Neural progenitor cell (in vitro differentiated cells): ENCODE measurements at regions not wholly inside any gene's neighbourhood (a gene's known extent, or its start where the extent isn't known, plus 50 kb on each side); places are given as distances from the start of the nearest gene placed in this dataset.

Experiments
- DNase-seq: peaks from one replicate; pipeline ENCODE4 v3.0.0-alpha.2; 2016; ENCODE audit warnings: low spot score
- H2AFZ ChIP-seq: fragments of 200-600 bp; sonication (generic); replicated peaks from 2 replicates; pipeline ENCODE4 v1.6.1; 2016; ENCODE audit warnings: antibody characterized with exemption
- H3F3A ChIP-seq: fragments of 200-600 bp; sonication (generic); 2 replicates; pipeline ENCODE4 v1.6.1; 2016; ENCODE audit warnings: antibody characterized with exemption, low read depth
- H3K27ac ChIP-seq: fragments of 200-600 bp; sonication (generic); 2 replicates; pipeline ENCODE4 v1.5.1; 2016; ENCODE audit warnings: mild to moderate bottlenecking
- H3K27me3 ChIP-seq: fragments of 200-600 bp; sonication (generic); 2 replicates; pipeline ENCODE4 v1.6.1; 2016; ENCODE audit warnings: mild to moderate bottlenecking, moderate library complexity
- H3K36me3 ChIP-seq: fragments of 200-600 bp; sonication (generic); 2 replicates; pipeline ENCODE4 v1.5.1; 2016
- H3K4me1 ChIP-seq: fragments of 200-600 bp; sonication (generic); 2 replicates; pipeline ENCODE4 v1.6.1; 2016; ENCODE audit warnings: mixed run types
- H3K4me2 ChIP-seq: fragments of 200-600 bp; sonication (generic); 2 replicates; pipeline ENCODE4 v1.6.1; 2016
- H3K4me3 ChIP-seq: fragments of 200-600 bp; sonication (generic); 2 replicates; pipeline ENCODE4 v1.5.1; 2016
- H3K79me2 ChIP-seq: fragments of 200-600 bp; sonication (generic); 2 replicates; pipeline ENCODE4 v1.6.1; 2016; ENCODE audit warnings: low read depth
- H3K9ac ChIP-seq: fragments of 200-600 bp; sonication (generic); 2 replicates; pipeline ENCODE4 v1.6.1; 2016
- H3K9me3 ChIP-seq: fragments of 200-600 bp; sonication (generic); 2 replicates; pipeline ENCODE4 v1.5.1; 2016; ENCODE audit warnings: low read depth
- H4K20me1 ChIP-seq: fragments of 200-600 bp; sonication (generic); 2 replicates; pipeline ENCODE4 v1.6.1; 2016; ENCODE audit warnings: low read depth
- H3K27ac Mint-ChIP-seq: 3 replicates; pipeline ENCODE4 v1.8.0; 2021; ENCODE audit warnings: mixed read lengths
- H3K27me3 Mint-ChIP-seq: 2 replicates; pipeline ENCODE4 v1.8.0; 2022; ENCODE audit warnings: low read depth, mild to moderate bottlenecking, inconsistent platforms, moderate library complexity, mixed read lengths; ENCODE audit not compliant: insufficient read depth
- H3K36me3 Mint-ChIP-seq: 3 replicates; pipeline ENCODE4 v1.8.0; 2021; ENCODE audit warnings: mixed read lengths
- H3K4me1 Mint-ChIP-seq: 3 replicates; pipeline ENCODE4 v1.8.0; 2021; ENCODE audit warnings: mixed read lengths
- H3K4me3 Mint-ChIP-seq: 3 replicates; pipeline ENCODE4 v1.8.0; 2021; ENCODE audit warnings: mild to moderate bottlenecking, moderate library complexity, mixed read lengths
- H3K9me3 Mint-ChIP-seq: 3 replicates; pipeline ENCODE4 v1.8.0; 2020; ENCODE audit warnings: mixed read lengths
- CTCF ChIP-seq: fragments of 200-600 bp; sonication (generic); IDR thresholded peaks from 2 replicates; pipeline ENCODE4 v1.5.1; 2017; ENCODE audit warnings: antibody characterized with exemption, mild to moderate bottlenecking
- EZH2 ChIP-seq: fragments of 200-600 bp; sonication (generic); IDR thresholded peaks from 2 replicates; pipeline ENCODE4 v1.6.1; 2017; ENCODE audit warnings: antibody characterized with exemption, mild to moderate bottlenecking, moderate library complexity
- EZH2phosphoT487 ChIP-seq: fragments of 200-600 bp; sonication (generic); IDR thresholded peaks from 2 replicates; pipeline ENCODE4 v1.6.1; 2017; ENCODE audit warnings: antibody characterized with exemption

GRCh38 chr14:85293612-85294234 is 236.2 kb upstream of the FLRT2 start:
- no peaks in the 10 kb centered on the region for H3F3A ChIP-seq
- H3K27ac Mint-ChIP-seq: no peak overlapping the region
- no peak overlapping the region for H3K4me3 ChIP-seq
- no peaks in the 10 kb centered on the region for H3K27me3 ChIP-seq
- no peak overlapping the region for H3K4me3 Mint-ChIP-seq
- no peaks in the 10 kb centered on the region for H4K20me1 ChIP-seq
- no peak overlapping the region for H3K4me2 ChIP-seq
- H3K9me3 Mint-ChIP-seq: peaks cover 3% of the 10 kb centered on the region
- H3K36me3 ChIP-seq: no peaks in the 10 kb centered on the region
- H3K4me1 Mint-ChIP-seq: no peaks in the 10 kb centered on the region
- DNase-seq: no peak
- H3K79me2 ChIP-seq: no peaks in the 10 kb centered on the region
- H3K9ac ChIP-seq: no peak overlapping the region
- no peak overlapping the region for H2AFZ ChIP-seq
- H3K4me1 ChIP-seq: no peaks in the 10 kb centered on the region
- no peaks in the 10 kb centered on the region for H3K27me3 Mint-ChIP-seq
- no peaks in the 10 kb centered on the region for H3K36me3 Mint-ChIP-seq
- no peaks in the 10 kb centered on the region for H3K9me3 ChIP-seq
- no peak overlapping the region for H3K27ac ChIP-seq
- no peak for TF ChIP-seq EZH2phosphoT487

- no peak overlapping the region for H3K4me3 ChIP-seq
- H2AFZ ChIP-seq: no peak overlapping the region
- H3K27me3 Mint-ChIP-seq: no peaks in the 10 kb centered on the region
- no peak for TF ChIP-seq EZH2
- no peak for TF ChIP-seq CTCF
- TF ChIP-seq EZH2phosphoT487: no peak
- no peak overlapping the region for H3K4me3 Mint-ChIP-seq
- no peak overlapping the region for H3K9ac ChIP-seq
- no peak for DNase-seq
- no peaks in the 10 kb centered on the region for H3K79me2 ChIP-seq
- peaks cover 3% of the 10 kb centered on the region for H3K9me3 Mint-ChIP-seq
- no peaks in the 10 kb centered on the region for H3K36me3 ChIP-seq
- no peak overlapping the region for H3K4me2 ChIP-seq
- H3K27ac ChIP-seq: no peak overlapping the region
- no peaks in the 10 kb centered on the region for H3F3A ChIP-seq
- no peaks in the 10 kb centered on the region for H3K9me3 ChIP-seq
- no peaks in the 10 kb centered on the region for H3K4me1 Mint-ChIP-seq
- H3K4me1 ChIP-seq: no peaks in the 10 kb centered on the region
- H3K27me3 ChIP-seq: no peaks in the 10 kb centered on the region
- no peak overlapping the region for H3K27ac Mint-ChIP-seq
- no peaks in the 10 kb centered on the region for H4K20me1 ChIP-seq
- H3K36me3 Mint-ChIP-seq: no peaks in the 10 kb centered on the region
These were observed 234.6 kb upstream of the FLRT2 start for GRCh38 chr14:85295318-85295717.

GRCh38 chr14:85296456-85297210 is 233.3 kb upstream of the FLRT2 start:
- no peak for DNase-seq
- Histone ChIP-seq H3F3A (no peaks in the 10 kb centered on the region), H3K79me2 (no peaks in the 10 kb centered on the region), H3K27me3 (no peaks in the 10 kb centered on the region), H2AFZ (no peak overlapping the region), H3K4me1 (no peaks in the 10 kb centered on the region), H4K20me1 (no peaks in the 10 kb centered on the region), H3K36me3 (no peaks in the 10 kb centered on the region), H3K9me3 (no peaks in the 10 kb centered on the region), H3K9ac (no peak overlapping the region), H3K4me2 (no peak overlapping the region), H3K27ac (no peak overlapping the region), H3K4me3 (no peak overlapping the region)
- no peaks in the 10 kb centered on the region for H3K4me1 Mint-ChIP-seq
- TF ChIP-seq CTCF (no peak), EZH2phosphoT487 (no peak)
- H3K27me3 Mint-ChIP-seq: no peaks in the 10 kb centered on the region
- H3K4me3 Mint-ChIP-seq: no peak overlapping the region
- no peak overlapping the region for H3K27ac Mint-ChIP-seq
- H3K9me3 Mint-ChIP-seq: peaks cover 3% of the 10 kb centered on the region
- H3K36me3 Mint-ChIP-seq: no peaks in the 10 kb centered on the region

GRCh38 chr14:85300107-85300506 is 229.8 kb upstream of the FLRT2 start:
- H3K9ac ChIP-seq: no peak overlapping the region
- no peaks in the 10 kb centered on the region for H4K20me1 ChIP-seq
- H2AFZ ChIP-seq: no peak overlapping the region
- no peak for DNase-seq
- H3K79me2 ChIP-seq: no peaks in the 10 kb centered on the region
- no peak overlapping the region for H3K27ac ChIP-seq
- no peak overlapping the region for H3K4me2 ChIP-seq
- H3F3A ChIP-seq: no peaks in the 10 kb centered on the region
- Mint-ChIP-seq H3K27ac (no peak overlapping the region), H3K4me1 (no peaks in the 10 kb centered on the region), H3K27me3 (peaks cover 2% of the 10 kb centered on the region), H3K9me3 (peaks cover 3% of the 10 kb centered on the region), H3K36me3 (no peaks in the 10 kb centered on the region), H3K4me3 (no peak overlapping the region)
- H3K9me3 ChIP-seq: no peaks in the 10 kb centered on the region
- H3K4me3 ChIP-seq: no peak overlapping the region
- no peaks in the 10 kb centered on the region for H3K36me3 ChIP-seq
- no peaks in the 10 kb centered on the region for H3K4me1 ChIP-seq
- no peaks in the 10 kb centered on the region for H3K27me3 ChIP-seq
- TF ChIP-seq EZH2 (no peak), CTCF (no peak), EZH2phosphoT487 (no peak)
